ENCODE measurements at regions not wholly inside any gene's neighbourhood (a gene's known extent, or its start where the extent isn't known, plus 50 kb on each side); places are given as distances from the start of the nearest gene placed in this dataset.
"Not testable (repeated sequence)": the region's sequence is repeated elsewhere in the genome, so short reads cannot be mapped to it uniquely, and the experiment has no call there.

- TF ChIP-seq ZNF462 (CRISPR knock-in tag; IDR thresholded peaks at IDR 0.05) (no peak), STAT1 (IDR thresholded peaks at IDR 0.05; ENCODE audit: unreplicated experiment) (no peak)
These were observed 55.1 kb upstream of the FRMD6 start (continued) for GRCh38 chr14:51596488-51597117.

DNA sequence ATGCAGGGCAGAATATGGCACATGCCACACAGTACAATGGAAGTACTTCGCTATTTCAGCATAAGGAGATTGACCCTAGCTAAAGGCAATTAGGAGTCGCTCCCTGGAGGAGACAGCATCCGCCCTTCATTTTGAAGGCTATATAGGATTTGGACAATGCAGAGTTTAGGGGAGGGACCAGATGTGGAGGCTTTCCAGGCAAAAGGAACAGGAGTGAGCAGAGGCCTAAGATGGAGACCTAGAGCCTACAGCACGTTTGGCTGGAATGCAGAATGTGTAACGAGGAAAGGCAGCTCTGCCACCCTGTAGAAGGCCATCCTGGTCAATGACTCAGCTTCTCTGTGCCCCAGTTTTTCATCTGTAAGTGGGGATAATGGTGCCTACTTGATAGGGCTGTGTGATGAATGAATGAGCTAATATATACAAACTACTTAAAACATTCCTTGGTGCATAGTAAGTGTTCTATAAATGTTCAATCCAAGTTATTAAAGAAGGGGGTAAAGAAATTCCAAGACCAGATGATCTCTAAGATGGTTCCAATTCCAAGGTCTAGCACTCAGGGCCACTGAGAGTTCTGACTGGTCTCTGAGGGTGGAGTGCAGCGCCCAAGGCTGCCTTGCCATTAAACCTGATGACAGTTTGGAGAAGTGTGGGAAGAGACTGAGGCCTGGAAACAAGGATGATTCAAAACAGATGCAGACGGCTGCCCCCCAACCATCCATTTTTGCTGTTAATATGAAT, 54.3 kb upstream of the FRMD6 start:
- Histone ChIP-seq H4K20me1 (replicated peaks; ENCODE audit: insufficient read depth) (no peaks in the 10 kb centered on the region), H3K79me2 (replicated peaks; ENCODE audit: insufficient read depth) (no peaks in the 10 kb centered on the region), H3K9me2 (ENCODE audit: insufficient read depth) (peaks cover 4% of the 10 kb centered on the region; the same call in 1 of the 2 replicates), H3K4me3 (no peak overlapping the region), H3K27me3 (ENCODE audit: insufficient read depth) (no peaks in the 10 kb centered on the region), H2AFZ (0 out of 2 replicates have a peak overlapping the region, but pooled peaks have one; percentile 43), H3F3A (replicated peaks; ENCODE audit: low read depth) (no peaks in the 10 kb centered on the region), H3K36me3 (ENCODE audit: insufficient read depth) (no peaks in the 10 kb centered on the region), H3K4me2 (no peak overlapping the region), H3K4me1 (ENCODE audit: insufficient read depth) (peaks cover 16% of the 10 kb centered on the region), H3K27ac (ENCODE audit: low read depth) (no peak overlapping the region)
- Mint-ChIP-seq H3K4me1 (peaks cover 17% of the 10 kb centered on the region; the same call in 2 of the 3 replicates), H3K4me3 (no peak overlapping the region), H3K27me3 (ENCODE audit: insufficient read depth, low read depth, poor library complexity) (peaks cover 2% of the 10 kb centered on the region), H3K36me3 (ENCODE audit: low read depth) (no peaks in the 10 kb centered on the region), H3K9me3 (no peaks in the 10 kb centered on the region), H3K27ac (no peak overlapping the region)
- TF ChIP-seq, protein P1, sequence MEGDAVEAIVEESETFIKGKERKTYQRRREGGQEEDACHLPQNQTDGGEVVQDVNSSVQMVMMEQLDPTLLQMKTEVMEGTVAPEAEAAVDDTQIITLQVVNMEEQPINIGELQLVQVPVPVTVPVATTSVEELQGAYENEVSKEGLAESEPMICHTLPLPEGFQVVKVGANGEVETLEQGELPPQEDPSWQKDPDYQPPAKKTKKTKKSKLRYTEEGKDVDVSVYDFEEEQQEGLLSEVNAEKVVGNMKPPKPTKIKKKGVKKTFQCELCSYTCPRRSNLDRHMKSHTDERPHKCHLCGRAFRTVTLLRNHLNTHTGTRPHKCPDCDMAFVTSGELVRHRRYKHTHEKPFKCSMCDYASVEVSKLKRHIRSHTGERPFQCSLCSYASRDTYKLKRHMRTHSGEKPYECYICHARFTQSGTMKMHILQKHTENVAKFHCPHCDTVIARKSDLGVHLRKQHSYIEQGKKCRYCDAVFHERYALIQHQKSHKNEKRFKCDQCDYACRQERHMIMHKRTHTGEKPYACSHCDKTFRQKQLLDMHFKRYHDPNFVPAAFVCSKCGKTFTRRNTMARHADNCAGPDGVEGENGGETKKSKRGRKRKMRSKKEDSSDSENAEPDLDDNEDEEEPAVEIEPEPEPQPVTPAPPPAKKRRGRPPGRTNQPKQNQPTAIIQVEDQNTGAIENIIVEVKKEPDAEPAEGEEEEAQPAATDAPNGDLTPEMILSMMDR (conservative IDR thresholded peaks at IDR 0.05; ENCODE audit: low read depth in 2 of 2), result no peak
- no peak for DNase-seq (ENCODE audit: low spot score)
- ATAC-seq, result no peak

DNA sequence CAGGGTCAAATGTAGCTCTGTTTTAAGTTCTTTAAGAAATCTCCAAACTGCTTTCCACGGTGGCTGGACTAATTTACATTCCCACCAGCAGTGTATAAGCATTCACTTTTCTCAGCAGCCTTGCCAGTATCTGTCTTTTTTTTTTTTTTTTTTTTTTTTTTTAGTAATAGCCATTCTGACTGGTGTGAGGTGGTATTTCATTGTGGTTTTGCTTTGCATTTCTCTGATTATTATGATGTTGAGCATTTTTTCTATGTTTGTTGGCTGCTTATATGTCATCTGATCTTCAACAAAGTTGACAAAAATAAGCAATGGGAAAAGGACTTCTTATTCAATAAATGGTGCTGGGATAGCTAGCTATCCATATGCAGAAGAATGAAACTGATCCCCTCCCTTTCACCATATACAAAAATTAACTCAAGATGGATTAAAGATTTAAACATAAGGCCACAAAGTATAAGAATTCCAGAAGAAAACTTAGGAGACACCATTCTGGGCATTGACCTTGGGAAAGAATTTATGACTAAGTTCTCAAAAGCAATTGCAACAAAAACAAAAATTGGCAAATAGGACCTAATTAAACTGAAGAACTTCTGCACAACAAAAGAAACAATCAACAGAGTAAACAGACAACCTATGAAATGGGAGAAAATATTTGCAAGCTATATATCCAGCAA, 52.6 kb upstream of the FRMD6 start:
- H3K27ac ChIP-seq (ENCODE audit: low read depth); H3K9me3 Mint-ChIP-seq; H3K9me2 ChIP-seq (ENCODE audit: insufficient read depth); H4K20me1 ChIP-seq (replicated peaks; ENCODE audit: insufficient read depth); H3K4me3 Mint-ChIP-seq; H3K4me3 ChIP-seq; H3K4me2 ChIP-seq; H3K36me3 Mint-ChIP-seq (ENCODE audit: low read depth); H3K27ac Mint-ChIP-seq; ATAC-seq; H3K36me3 ChIP-seq (ENCODE audit: insufficient read depth); H3F3A ChIP-seq (replicated peaks; ENCODE audit: low read depth); H2AFZ ChIP-seq; H3K27me3 ChIP-seq (ENCODE audit: insufficient read depth); H3K79me2 ChIP-seq (replicated peaks; ENCODE audit: insufficient read depth); H3K27me3 Mint-ChIP-seq (ENCODE audit: insufficient read depth, low read depth, poor library complexity); DNase-seq (ENCODE audit: low spot score): not testable (repeated sequence)
- peaks cover 16% of the 10 kb centered on the region for H3K4me1 ChIP-seq (ENCODE audit: insufficient read depth)
- H3K4me1 Mint-ChIP-seq, result peaks cover 17% of the 10 kb centered on the region; the same call in 2 of the 3 replicates
